C4-2B (cell line): ENCODE measurements at regions not wholly inside any gene's neighbourhood (a gene's known extent, or its start where the extent isn't known, plus 50 kb on each side); places are given as distances from the start of the nearest gene placed in this dataset.

Source experiments
- CTCF ChIP-seq: fragments of 450-650 bp; conservative IDR thresholded peaks from 2 replicates; pipeline ENCODE4 v1.5.1; 2017; ENCODE audit warnings: mild to moderate bottlenecking
- ZFX ChIP-seq: fragments of 450-650 bp; IDR thresholded peaks from 2 replicates; pipeline ENCODE4 v1.6.1; 2017

- TF ChIP-seq CTCF, result no peak
- no peak for TF ChIP-seq ZFX
Measured at GRCh38 chr3:68135067-68135466, 480.7 kb upstream of the SUCLG2 start.
